ENCODE measurements at regions not wholly inside any gene's neighbourhood (a gene's known extent, or its start where the extent isn't known, plus 50 kb on each side); places are given as distances from the start of the nearest gene placed in this dataset.

DNA sequence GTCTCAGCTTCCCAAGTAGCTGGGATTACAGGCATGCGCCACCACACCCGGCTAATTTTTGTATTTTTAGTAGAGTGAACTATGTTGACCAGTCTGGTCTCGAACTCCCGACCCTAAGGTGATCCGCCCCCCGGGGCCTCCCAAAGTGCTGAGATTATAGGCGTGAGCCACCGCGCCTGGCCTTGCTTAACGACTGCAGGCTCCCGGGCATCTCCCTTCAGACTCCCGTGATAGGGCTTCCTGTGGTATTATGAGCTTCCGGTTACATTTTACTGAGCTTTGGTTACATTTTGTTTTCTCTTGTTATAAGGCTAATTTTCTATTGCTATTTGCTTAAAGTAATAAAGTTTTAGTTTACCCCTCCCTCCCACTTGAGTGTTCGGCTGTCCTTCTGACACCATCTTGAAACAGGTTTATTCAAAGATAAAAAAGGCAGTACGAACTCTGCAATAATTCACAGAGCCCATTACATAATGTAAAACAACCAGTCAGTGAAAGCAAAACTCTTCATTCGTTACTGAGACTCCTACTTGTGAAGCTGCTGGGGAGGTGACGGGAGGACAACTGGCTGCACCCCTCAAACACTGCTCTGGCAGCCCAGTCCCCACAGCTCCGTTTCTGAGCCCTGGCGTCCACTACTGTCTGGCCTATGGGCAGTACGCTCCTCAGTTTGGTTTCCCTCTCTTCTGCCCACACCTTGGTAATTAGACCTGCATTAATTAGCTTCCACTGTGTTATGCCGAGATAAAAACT, 795.7 kb upstream of the SLIT2 start:
- Histone ChIP-seq H3K27me3 (ENCODE audit: control insufficient read depth, insufficient read depth, low read length) (no peaks in the 10 kb centered on the region), H3K36me3 (ENCODE audit: control insufficient read depth, insufficient read depth, low read length) (no peaks in the 10 kb centered on the region), H3K4me3 (ENCODE audit: low read depth, low read length) (no peak overlapping the region)
- TF ChIP-seq, protein P1, sequence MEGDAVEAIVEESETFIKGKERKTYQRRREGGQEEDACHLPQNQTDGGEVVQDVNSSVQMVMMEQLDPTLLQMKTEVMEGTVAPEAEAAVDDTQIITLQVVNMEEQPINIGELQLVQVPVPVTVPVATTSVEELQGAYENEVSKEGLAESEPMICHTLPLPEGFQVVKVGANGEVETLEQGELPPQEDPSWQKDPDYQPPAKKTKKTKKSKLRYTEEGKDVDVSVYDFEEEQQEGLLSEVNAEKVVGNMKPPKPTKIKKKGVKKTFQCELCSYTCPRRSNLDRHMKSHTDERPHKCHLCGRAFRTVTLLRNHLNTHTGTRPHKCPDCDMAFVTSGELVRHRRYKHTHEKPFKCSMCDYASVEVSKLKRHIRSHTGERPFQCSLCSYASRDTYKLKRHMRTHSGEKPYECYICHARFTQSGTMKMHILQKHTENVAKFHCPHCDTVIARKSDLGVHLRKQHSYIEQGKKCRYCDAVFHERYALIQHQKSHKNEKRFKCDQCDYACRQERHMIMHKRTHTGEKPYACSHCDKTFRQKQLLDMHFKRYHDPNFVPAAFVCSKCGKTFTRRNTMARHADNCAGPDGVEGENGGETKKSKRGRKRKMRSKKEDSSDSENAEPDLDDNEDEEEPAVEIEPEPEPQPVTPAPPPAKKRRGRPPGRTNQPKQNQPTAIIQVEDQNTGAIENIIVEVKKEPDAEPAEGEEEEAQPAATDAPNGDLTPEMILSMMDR (IDR thresholded peaks at IDR 0.05; ENCODE audit: insufficient read depth, low read length, poor library complexity, severe bottlenecking), result no peak
- DNase-seq (ENCODE audit: low read depth), result no peak

DNA sequence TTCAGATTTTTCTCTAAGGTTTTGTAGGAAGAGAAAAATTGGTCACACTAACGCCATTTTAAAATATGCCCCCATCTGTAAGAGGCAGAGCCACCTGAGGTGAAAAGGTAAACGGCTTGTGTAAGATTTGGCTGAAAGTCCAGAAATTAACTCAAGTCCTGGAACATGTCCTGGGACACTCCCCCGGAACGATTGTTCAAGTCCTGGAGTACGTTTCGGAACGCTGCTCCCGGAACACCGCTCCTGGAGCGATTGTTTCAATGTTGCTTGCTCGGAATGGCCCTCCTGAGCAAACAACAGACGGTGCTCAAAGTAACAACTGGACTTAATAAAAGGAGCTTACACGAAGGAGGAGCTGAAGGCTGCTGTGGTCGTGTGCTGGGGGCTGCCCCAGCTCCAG, 796.5 kb upstream of the SLIT2 start:
- H3K4me3 ChIP-seq (ENCODE audit: low read depth, low read length), result no peak overlapping the region
- DNase-seq (ENCODE audit: low read depth), result no peak
- TF ChIP-seq, protein P1 (IDR thresholded peaks at IDR 0.05; ENCODE audit: insufficient read depth, low read length, poor library complexity, severe bottlenecking), result no peak
- H3K36me3 ChIP-seq (ENCODE audit: control insufficient read depth, insufficient read depth, low read length), result no peaks in the 10 kb centered on the region
- H3K27me3 ChIP-seq (ENCODE audit: control insufficient read depth, insufficient read depth, low read length), result no peaks in the 10 kb centered on the region

DNA sequence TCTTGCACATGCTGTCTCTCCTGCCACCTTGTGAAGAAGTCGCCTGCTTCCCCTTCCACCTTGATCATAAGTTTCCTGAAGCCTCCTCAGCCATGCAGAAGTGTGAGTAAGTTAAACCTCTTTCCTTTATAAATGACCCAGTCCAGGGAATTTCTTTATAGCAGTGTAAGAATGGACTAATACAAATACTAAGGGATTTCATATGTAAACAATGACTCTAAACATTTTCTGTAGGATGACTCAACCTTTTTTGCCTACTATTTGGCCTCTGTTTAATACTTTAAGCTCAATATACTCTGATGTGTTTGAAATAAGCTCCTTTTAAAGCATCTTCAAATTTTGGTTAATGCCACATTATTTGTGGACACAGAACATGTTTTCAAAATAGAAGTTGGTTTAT, 813.5 kb upstream of the SLIT2 start:
- Histone ChIP-seq H3K27me3 (ENCODE audit: control insufficient read depth, insufficient read depth, low read length) (no peaks in the 10 kb centered on the region), H3K4me3 (ENCODE audit: low read depth, low read length) (no peak overlapping the region), H3K36me3 (ENCODE audit: control insufficient read depth, insufficient read depth, low read length) (no peaks in the 10 kb centered on the region)
- TF ChIP-seq, protein P1 (IDR thresholded peaks at IDR 0.05; ENCODE audit: insufficient read depth, low read length, poor library complexity, severe bottlenecking), result no peak
- no peak for DNase-seq (ENCODE audit: low read depth)

DNA sequence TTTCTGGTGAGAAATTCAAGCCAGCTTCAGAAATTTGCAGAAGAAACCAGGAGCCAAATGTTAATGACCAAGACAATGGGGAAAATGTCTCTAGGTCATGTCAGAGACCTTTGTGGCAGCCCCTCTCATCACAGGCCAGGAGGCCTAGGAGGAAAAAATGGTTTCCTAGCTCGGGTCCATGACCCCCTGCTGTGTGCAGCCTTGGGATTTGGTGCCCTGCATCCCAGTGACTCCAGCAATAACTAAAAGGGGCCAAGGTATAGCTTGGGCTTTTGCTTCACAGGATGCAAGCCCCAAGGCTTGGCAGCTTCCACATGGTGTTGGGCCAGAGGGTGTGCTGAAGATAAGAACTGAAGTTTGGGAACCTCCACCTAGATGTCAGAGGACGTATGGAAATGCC, 814.7 kb upstream of the SLIT2 start:
- no peak overlapping the region for H3K4me3 ChIP-seq (ENCODE audit: low read depth, low read length)
- TF ChIP-seq, protein P1 (IDR thresholded peaks at IDR 0.05; ENCODE audit: insufficient read depth, low read length, poor library complexity, severe bottlenecking), result no peak
- H3K36me3 ChIP-seq (ENCODE audit: control insufficient read depth, insufficient read depth, low read length), result no peaks in the 10 kb centered on the region
- no peak for DNase-seq (ENCODE audit: low read depth)
- H3K27me3 ChIP-seq (ENCODE audit: control insufficient read depth, insufficient read depth, low read length), result no peaks in the 10 kb centered on the region

DNA sequence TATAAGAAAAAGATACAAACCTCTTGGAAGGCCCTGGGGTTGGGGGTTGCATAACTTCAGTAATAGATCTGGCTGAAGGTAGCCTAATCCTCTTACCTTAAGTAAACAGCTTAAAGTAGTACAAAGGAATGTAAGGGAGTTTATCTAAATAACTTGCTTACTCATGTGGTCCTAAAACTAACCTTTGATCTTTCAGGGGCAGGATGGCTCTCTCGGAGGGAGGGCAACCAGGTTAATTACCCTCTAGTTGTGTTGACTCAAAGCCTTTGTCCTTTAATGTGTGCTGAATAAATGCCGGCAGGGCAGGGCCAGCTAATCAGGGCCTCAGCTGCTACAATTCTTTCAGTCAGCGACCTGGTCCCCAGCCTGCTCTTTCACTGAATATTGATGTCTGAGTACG, 822.0 kb upstream of the SLIT2 start:
- no peak for DNase-seq (ENCODE audit: low read depth)
- Histone ChIP-seq H3K27me3 (ENCODE audit: control insufficient read depth, insufficient read depth, low read length) (no peaks in the 10 kb centered on the region), H3K36me3 (ENCODE audit: control insufficient read depth, insufficient read depth, low read length) (no peaks in the 10 kb centered on the region), H3K4me3 (ENCODE audit: low read depth, low read length) (no peak overlapping the region)
- TF ChIP-seq, protein P1 (IDR thresholded peaks at IDR 0.05; ENCODE audit: insufficient read depth, low read length, poor library complexity, severe bottlenecking), result no peak

DNA sequence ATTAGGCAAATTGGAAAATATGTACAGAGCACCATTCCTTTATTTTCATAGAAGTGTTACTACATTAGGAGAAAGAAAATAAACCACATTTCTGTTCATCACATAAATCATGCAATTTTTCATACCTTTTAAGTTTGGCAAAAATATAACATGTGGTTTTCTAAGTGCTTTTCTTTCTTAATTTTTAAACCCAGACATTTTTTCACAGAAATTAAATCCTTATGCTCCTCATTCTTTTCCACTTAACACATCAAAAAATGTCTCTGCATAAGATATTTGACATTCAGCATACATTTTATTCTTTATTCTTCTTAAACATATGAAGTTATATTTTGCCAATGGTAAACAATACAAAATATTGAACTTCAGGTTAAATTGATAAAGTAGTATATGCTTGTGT, 826.6 kb upstream of the SLIT2 start:
- Histone ChIP-seq H3K27me3 (ENCODE audit: control insufficient read depth, insufficient read depth, low read length) (no peaks in the 10 kb centered on the region), H3K36me3 (ENCODE audit: control insufficient read depth, insufficient read depth, low read length) (no peaks in the 10 kb centered on the region), H3K4me3 (ENCODE audit: low read depth, low read length) (no peak overlapping the region)
- TF ChIP-seq, protein P1 (IDR thresholded peaks at IDR 0.05; ENCODE audit: insufficient read depth, low read length, poor library complexity, severe bottlenecking), result no peak
- no peak for DNase-seq (ENCODE audit: low read depth)
